HEK293 (cell line): ENCODE measurements at regions not wholly inside any gene's neighbourhood (a gene's known extent, or its start where the extent isn't known, plus 50 kb on each side); places are given as distances from the start of the nearest gene placed in this dataset.

ENCODE experiments used
- CTCF ChIA-PET: fragments of 350-600 bp; formaldehyde crosslinking; extraction: SDS; loops from one replicate; lab custom pipeline; 2021; ENCODE audit warnings: antibody characterized with exemption; lab: Yijun Ruan, JAX
- POLR2A ChIA-PET: fragments of 300-600 bp; formaldehyde crosslinking; extraction: SDS; loops from one replicate; lab custom pipeline; 2020; ENCODE audit warnings: antibody characterized with exemption, inconsistent platforms; lab: Yijun Ruan, JAX
- H3K27ac ChIP-seq: fragments of 200-500 bp; sonication (Bioruptor generic); 2 replicates; pipeline ENCODE4 v1.5.1; 2014; ENCODE audit warnings: low read depth, low read length, control low read depth, inconsistent platforms; ENCODE audit errors: extremely low read depth
- H3K36me3 ChIP-seq, 2 experiments: fragments of 200-500 bp in 1 of 2; sonication (Bioruptor generic) in 1 of 2; 1 replicate in 1 of 2; 2 replicates in 1 of 2; pipeline ENCODE4 v1.5.1; 2014 to 2017; ENCODE audit warnings: inconsistent platforms in 2 of 2, low read length in 2 of 2; ENCODE audit not compliant: control insufficient read depth in 2 of 2, insufficient read depth in 1 of 2
- H3K4me1 ChIP-seq: fragments of 200-500 bp; sonication (Bioruptor generic); 2 replicates; pipeline ENCODE4 v1.5.1; 2014; ENCODE audit warnings: mild to moderate bottlenecking, low read length, inconsistent platforms; ENCODE audit not compliant: control insufficient read depth, insufficient read depth
- H3K4me3 ChIP-seq: 2 replicates; pipeline ENCODE4 v1.5.1; 2011; ENCODE audit warnings: low read depth, mild to moderate bottlenecking, control low read depth, low read length, moderate library complexity
- H3K9me3 ChIP-seq: fragments of 200-500 bp; sonication (Bioruptor generic); 2 replicates; pipeline ENCODE4 v1.5.1; 2014; ENCODE audit warnings: low read depth, low read length, inconsistent platforms; ENCODE audit not compliant: control insufficient read depth, insufficient read depth
- GLIS2 ChIP-seq: fragments of 450-650 bp; formaldehyde crosslinking; IDR thresholded peaks from 2 replicates; pipeline ENCODE4 v1.5.1; 2016; ENCODE audit warnings: missing biosample characterization, missing genetic modification characterization
- HOXC10 ChIP-seq: sonication (generic); formaldehyde crosslinking; IDR thresholded peaks from 2 replicates; pipeline ENCODE4 v1.8.1; 2023; ENCODE audit warnings: mild to moderate bottlenecking, missing genetic modification reagents
- HOXD13 ChIP-seq: sonication (generic); formaldehyde crosslinking; IDR thresholded peaks from 2 replicates; pipeline ENCODE4 v1.8.0; 2022; ENCODE audit warnings: missing genetic modification reagents, borderline replicate concordance
- KLF7 ChIP-seq: fragments of 450-650 bp; formaldehyde crosslinking; IDR thresholded peaks from 2 replicates; pipeline ENCODE4 v1.5.1; 2016; ENCODE audit warnings: missing biosample characterization, missing genetic modification characterization, borderline replicate concordance
- PRDM1 ChIP-seq: fragments of 450-650 bp; formaldehyde crosslinking; IDR thresholded peaks from 2 replicates; pipeline ENCODE4; 2016; ENCODE audit warnings: missing biosample characterization, missing genetic modification characterization
- REPIN1 ChIP-seq: fragments of 450-650 bp; formaldehyde crosslinking; IDR thresholded peaks from 2 replicates; pipeline ENCODE4 v1.5.1; 2017; ENCODE audit warnings: missing biosample characterization, missing genetic modification characterization, low read depth
- WT1 ChIP-seq: fragments of 450-650 bp; formaldehyde crosslinking; IDR thresholded peaks from 2 replicates; pipeline ENCODE4 v1.5.1; 2016; ENCODE audit warnings: missing biosample characterization, missing genetic modification characterization
- ZEB2 ChIP-seq: fragments of 450-650 bp; formaldehyde crosslinking; IDR thresholded peaks from 2 replicates; pipeline ENCODE4 v1.5.1; 2016; ENCODE audit warnings: missing biosample characterization, missing genetic modification characterization
- ZNF223 ChIP-seq: fragments of 450-650 bp; formaldehyde crosslinking; IDR thresholded peaks from 2 replicates; pipeline ENCODE4 v1.5.1; 2016; ENCODE audit warnings: missing biosample characterization, missing genetic modification characterization
- ZNF426 ChIP-seq: fragments of 450-650 bp; formaldehyde crosslinking; IDR thresholded peaks from 2 replicates; pipeline ENCODE4 v1.5.1; 2017; ENCODE audit warnings: missing biosample characterization, missing genetic modification characterization, mild to moderate bottlenecking, inconsistent platforms, moderate library complexity
- ZNF626 ChIP-seq: fragments of 450-650 bp; sonication (Bioruptor Pico); formaldehyde crosslinking; IDR thresholded peaks from 2 replicates; pipeline ENCODE4 v1.5.1; 2018; ENCODE audit warnings: missing biosample characterization, missing genetic modification characterization, inconsistent platforms
- ZNF670 ChIP-seq: fragments of 450-650 bp; formaldehyde crosslinking; IDR thresholded peaks from 2 replicates; pipeline ENCODE4 v1.5.1; 2016; ENCODE audit warnings: missing biosample characterization, missing genetic modification characterization, low read depth
- ZNF701 ChIP-seq: fragments of 450-650 bp; formaldehyde crosslinking; IDR thresholded peaks from 2 replicates; pipeline ENCODE4 v1.5.1; 2016; ENCODE audit warnings: missing biosample characterization, missing genetic modification characterization
- ZNF843 ChIP-seq: fragments of 450-650 bp; formaldehyde crosslinking; IDR thresholded peaks from 2 replicates; pipeline ENCODE4 v1.5.1; 2016; ENCODE audit warnings: missing biosample characterization, missing genetic modification characterization
- TF ChIP-seq, protein P1 (sequence below): fragments of 450-650 bp; formaldehyde crosslinking; conservative IDR thresholded peaks from 2 replicates; pipeline ENCODE4 v1.5.1; 2016; ENCODE audit warnings: low read depth, missing biosample characterization, missing genetic modification characterization
- TF ChIP-seq, protein P2 (sequence below): fragments of 450-650 bp; formaldehyde crosslinking; IDR thresholded peaks from 2 replicates; pipeline ENCODE4 v1.5.1; 2016; ENCODE audit warnings: missing biosample characterization, missing genetic modification characterization
- TF ChIP-seq, protein P3 (sequence below): fragments of 450-650 bp; formaldehyde crosslinking; optimal IDR thresholded peaks from 2 replicates; pipeline ENCODE3; 2016; ENCODE audit warnings: missing biosample characterization, mild to moderate bottlenecking, missing genetic modification characterization
- TF ChIP-seq, protein P4 (sequence below): fragments of 450-650 bp; IDR thresholded peaks from 2 replicates; pipeline ENCODE4 v1.5.1; 2018; ENCODE audit warnings: missing biosample characterization, mild to moderate bottlenecking, missing genetic modification characterization
- TF ChIP-seq, protein P5 (sequence below): fragments of 450-650 bp; formaldehyde crosslinking; IDR thresholded peaks from 2 replicates; pipeline ENCODE4 v1.5.1; 2016; ENCODE audit warnings: missing biosample characterization, missing genetic modification characterization

DNA sequence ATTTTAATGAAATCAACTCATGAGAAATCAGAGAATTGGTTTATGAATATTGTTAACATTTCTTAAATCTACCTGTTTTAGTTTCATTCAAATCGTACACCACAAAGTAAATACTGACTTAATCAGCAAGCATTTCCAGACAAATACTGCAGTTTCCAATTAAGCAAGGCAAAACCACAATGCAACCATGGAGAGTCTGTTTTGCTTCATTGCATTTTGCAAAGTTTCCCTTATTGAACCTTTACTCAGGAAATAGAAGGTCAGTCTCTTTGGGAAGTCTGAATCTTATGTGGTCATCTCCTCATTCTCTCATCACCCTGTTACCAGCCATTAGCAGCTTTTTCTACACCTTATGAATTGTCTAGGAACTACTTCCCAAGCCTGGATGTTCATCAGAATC is 400.5 kb downstream of the IPMK start (continued):
- TF ChIP-seq, protein P1, sequence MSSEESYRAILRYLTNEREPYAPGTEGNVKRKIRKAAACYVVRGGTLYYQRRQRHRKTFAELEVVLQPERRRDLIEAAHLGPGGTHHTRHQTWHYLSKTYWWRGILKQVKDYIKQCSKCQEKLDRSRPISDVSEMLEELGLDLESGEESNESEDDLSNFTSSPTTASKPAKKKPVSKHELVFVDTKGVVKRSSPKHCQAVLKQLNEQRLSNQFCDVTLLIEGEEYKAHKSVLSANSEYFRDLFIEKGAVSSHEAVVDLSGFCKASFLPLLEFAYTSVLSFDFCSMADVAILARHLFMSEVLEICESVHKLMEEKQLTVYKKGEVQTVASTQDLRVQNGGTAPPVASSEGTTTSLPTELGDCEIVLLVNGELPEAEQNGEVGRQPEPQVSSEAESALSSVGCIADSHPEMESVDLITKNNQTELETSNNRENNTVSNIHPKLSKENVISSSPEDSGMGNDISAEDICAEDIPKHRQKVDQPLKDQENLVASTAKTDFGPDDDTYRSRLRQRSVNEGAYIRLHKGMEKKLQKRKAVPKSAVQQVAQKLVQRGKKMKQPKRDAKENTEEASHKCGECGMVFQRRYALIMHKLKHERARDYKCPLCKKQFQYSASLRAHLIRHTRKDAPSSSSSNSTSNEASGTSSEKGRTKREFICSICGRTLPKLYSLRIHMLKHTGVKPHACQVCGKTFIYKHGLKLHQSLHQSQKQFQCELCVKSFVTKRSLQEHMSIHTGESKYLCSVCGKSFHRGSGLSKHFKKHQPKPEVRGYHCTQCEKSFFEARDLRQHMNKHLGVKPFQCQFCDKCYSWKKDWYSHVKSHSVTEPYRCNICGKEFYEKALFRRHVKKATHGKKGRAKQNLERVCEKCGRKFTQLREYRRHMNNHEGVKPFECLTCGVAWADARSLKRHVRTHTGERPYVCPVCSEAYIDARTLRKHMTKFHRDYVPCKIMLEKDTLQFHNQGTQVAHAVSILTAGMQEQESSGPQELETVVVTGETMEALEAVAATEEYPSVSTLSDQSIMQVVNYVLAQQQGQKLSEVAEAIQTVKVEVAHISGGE (tag by site-specific recombination), result no peak
- TF ChIP-seq KLF7 (tag by site-specific recombination) (no peak), ZNF670 (tag by site-specific recombination) (no peak), HOXC10 (CRISPR knock-in tag) (no peak)
- TF ChIP-seq, protein P2, sequence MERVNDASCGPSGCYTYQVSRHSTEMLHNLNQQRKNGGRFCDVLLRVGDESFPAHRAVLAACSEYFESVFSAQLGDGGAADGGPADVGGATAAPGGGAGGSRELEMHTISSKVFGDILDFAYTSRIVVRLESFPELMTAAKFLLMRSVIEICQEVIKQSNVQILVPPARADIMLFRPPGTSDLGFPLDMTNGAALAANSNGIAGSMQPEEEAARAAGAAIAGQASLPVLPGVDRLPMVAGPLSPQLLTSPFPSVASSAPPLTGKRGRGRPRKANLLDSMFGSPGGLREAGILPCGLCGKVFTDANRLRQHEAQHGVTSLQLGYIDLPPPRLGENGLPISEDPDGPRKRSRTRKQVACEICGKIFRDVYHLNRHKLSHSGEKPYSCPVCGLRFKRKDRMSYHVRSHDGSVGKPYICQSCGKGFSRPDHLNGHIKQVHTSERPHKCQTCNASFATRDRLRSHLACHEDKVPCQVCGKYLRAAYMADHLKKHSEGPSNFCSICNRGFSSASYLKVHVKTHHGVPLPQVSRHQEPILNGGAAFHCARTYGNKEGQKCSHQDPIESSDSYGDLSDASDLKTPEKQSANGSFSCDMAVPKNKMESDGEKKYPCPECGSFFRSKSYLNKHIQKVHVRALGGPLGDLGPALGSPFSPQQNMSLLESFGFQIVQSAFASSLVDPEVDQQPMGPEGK (tag by site-specific recombination), result no peak

DNA sequence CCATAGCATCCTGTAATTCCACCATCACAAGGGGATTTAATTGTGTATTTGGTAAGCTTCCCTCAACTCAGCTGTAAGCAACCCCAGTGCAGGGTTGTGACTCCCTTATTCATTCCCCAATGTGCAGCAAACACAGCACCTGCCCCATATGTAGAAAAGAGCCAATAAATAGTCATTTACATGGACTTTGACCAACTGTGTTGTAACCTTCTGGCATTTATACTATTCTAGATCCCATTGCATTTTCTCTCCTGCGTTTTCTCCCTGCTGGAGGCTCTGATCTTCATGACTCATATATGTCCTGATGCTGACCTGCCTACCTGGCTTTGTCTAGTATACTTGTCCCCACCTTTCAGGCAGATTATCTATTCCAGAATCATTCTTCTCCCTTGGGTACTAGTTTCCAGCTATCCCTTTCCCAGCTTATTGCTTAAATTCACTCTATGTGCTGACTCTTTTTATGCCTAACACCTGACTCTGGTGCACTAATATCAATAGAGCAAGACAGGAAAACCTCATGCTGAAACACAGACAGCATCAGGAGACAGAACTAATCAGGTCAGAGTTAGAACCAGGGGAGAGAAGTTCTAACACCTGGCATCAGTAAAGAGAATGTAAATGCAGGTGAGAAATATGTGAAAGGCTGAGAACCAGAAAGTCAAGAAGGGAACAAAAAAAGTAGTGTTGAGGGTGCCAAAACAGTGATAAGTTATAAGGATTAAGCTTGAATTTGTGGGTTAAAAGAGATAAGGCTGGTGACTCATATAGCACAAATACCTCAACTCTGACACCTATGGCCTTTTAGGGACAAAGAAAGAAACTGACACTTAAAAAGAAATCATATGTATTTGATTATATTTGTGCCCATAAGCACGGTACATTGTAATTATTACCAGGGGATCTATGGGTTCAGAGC is 402.7 kb downstream of the IPMK start:
- ChIA-PET CTCF (no interaction called here), POLR2A (no interaction called here)
- H3K4me1 ChIP-seq, result no peaks in the 10 kb centered on the region
- H3K27ac ChIP-seq, result no peak overlapping the region
- H3K4me3 ChIP-seq, result no peak overlapping the region
- no peaks in the 10 kb centered on the region for H3K36me3 ChIP-seq
- H3K9me3 ChIP-seq, result no peaks in the 10 kb centered on the region
- TF ChIP-seq ZEB2 (tag by site-specific recombination) (no peak), ZNF626 (tag by site-specific recombination) (no peak), GLIS2 (tag by site-specific recombination) (no peak), PRDM1 (tag by site-specific recombination) (no peak), ZNF701 (no peak), HOXD13 (CRISPR knock-in tag) (no peak), ZNF426 (tag by site-specific recombination) (no peak), ZNF843 (tag by site-specific recombination) (no peak), ZNF223 (tag by site-specific recombination) (no peak), WT1 (tag by site-specific recombination) (no peak), REPIN1 (tag by site-specific recombination) (no peak)
- TF ChIP-seq, protein P3, sequence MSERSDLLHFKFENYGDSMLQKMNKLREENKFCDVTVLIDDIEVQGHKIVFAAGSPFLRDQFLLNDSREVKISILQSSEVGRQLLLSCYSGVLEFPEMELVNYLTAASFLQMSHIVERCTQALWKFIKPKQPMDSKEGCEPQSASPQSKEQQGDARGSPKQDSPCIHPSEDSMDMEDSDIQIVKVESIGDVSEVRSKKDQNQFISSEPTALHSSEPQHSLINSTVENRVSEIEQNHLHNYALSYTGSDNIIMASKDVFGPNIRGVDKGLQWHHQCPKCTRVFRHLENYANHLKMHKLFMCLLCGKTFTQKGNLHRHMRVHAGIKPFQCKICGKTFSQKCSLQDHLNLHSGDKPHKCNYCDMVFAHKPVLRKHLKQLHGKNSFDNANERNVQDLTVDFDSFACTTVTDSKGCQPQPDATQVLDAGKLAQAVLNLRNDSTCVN (tag by site-specific recombination), result no peak
- TF ChIP-seq, protein P4, sequence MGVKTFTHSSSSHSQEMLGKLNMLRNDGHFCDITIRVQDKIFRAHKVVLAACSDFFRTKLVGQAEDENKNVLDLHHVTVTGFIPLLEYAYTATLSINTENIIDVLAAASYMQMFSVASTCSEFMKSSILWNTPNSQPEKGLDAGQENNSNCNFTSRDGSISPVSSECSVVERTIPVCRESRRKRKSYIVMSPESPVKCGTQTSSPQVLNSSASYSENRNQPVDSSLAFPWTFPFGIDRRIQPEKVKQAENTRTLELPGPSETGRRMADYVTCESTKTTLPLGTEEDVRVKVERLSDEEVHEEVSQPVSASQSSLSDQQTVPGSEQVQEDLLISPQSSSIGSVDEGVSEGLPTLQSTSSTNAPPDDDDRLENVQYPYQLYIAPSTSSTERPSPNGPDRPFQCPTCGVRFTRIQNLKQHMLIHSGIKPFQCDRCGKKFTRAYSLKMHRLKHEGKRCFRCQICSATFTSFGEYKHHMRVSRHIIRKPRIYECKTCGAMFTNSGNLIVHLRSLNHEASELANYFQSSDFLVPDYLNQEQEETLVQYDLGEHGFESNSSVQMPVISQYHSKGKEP (tag by site-specific recombination), result no peak
- TF ChIP-seq, protein P5, sequence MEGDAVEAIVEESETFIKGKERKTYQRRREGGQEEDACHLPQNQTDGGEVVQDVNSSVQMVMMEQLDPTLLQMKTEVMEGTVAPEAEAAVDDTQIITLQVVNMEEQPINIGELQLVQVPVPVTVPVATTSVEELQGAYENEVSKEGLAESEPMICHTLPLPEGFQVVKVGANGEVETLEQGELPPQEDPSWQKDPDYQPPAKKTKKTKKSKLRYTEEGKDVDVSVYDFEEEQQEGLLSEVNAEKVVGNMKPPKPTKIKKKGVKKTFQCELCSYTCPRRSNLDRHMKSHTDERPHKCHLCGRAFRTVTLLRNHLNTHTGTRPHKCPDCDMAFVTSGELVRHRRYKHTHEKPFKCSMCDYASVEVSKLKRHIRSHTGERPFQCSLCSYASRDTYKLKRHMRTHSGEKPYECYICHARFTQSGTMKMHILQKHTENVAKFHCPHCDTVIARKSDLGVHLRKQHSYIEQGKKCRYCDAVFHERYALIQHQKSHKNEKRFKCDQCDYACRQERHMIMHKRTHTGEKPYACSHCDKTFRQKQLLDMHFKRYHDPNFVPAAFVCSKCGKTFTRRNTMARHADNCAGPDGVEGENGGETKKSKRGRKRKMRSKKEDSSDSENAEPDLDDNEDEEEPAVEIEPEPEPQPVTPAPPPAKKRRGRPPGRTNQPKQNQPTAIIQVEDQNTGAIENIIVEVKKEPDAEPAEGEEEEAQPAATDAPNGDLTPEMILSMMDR (tag by site-specific recombination), result no peak
- TF ChIP-seq, protein P1 (tag by site-specific recombination), result no peak
